Gastrocnemius medialis (tissue), 4 donors: ENCODE measurements at regions not wholly inside any gene's neighbourhood (a gene's known extent, or its start where the extent isn't known, plus 50 kb on each side); places are given as distances from the start of the nearest gene placed in this dataset.

Source experiments
- ATAC-seq, 2 donors: fragments of 150-250 bp; one replicate each; pipeline ENCODE4 v1.9.1; 2016
- DNase-seq, 2 donors: peaks; one replicate each; pipeline ENCODE4 v3.0.0-alpha.2; 2019
- H3K27ac ChIP-seq, 4 donors: fragments of 200-600 bp; sonication (generic); 1 replicate in 1 of 4; 2 replicates in 3 of 4; pipeline ENCODE4 v1.5.1; 2016 to 2018; ENCODE audit warnings: mild to moderate bottlenecking in 2 of 4, moderate library complexity in 1 of 4
- H3K27me3 ChIP-seq, 3 donors: fragments of 200-600 bp; sonication (generic) in 2 of 3; 1 replicate in 1 of 3; 2 replicates in 2 of 3; pipeline versions ENCODE4 v1.5.1 to v1.6.0; 2016 to 2019; ENCODE audit warnings: mild to moderate bottlenecking in 1 of 3, moderate library complexity in 1 of 3
- H3K36me3 ChIP-seq, 2 donors: fragments of 200-600 bp; sonication (generic) in 1 of 2; one replicate each; pipeline ENCODE4 v1.5.1; 2017 to 2018
- H3K4me1 ChIP-seq, 2 donors: fragments of 200-600 bp; sonication (generic) in 1 of 2; one replicate each; pipeline ENCODE4 v1.5.1; 2016 to 2017; ENCODE audit warnings: mild to moderate bottlenecking in 2 of 2
- H3K4me3 ChIP-seq, 4 donors: fragments of 200-600 bp; sonication (generic) in 3 of 4; 1 replicate in 1 of 4; 2 replicates in 3 of 4; pipeline ENCODE4 v1.5.1; 2016 to 2019; ENCODE audit warnings: mild to moderate bottlenecking in 2 of 4
- H3K9me3 ChIP-seq, 3 donors: fragments of 200-600 bp; sonication (generic) in 2 of 3; 1 replicate in 1 of 3; 2 replicates in 2 of 3; pipeline ENCODE4 v1.5.1; 2016 to 2019
- CTCF ChIP-seq, 5 experiments: fragments of 450-650 bp in 3 of 5; fragments of 200-600 bp in 2 of 5; sonication (generic) in 2 of 5; IDR thresholded peaks in 4 of 5; conservative IDR thresholded peaks in 1 of 5; 1 replicate in 4 of 5; 2 replicates in 1 of 5; pipeline ENCODE4 v1.5.1; 2016 to 2019; ENCODE audit warnings: antibody characterized with exemption in 5 of 5, mild to moderate bottlenecking in 3 of 5, moderate library complexity in 3 of 5
- POLR2A ChIP-seq, 2 donors: fragments of 450-650 bp; IDR thresholded peaks; one replicate each; pipeline ENCODE4 v1.6.1; 2017; ENCODE audit warnings: antibody characterized with exemption in 2 of 2, mild to moderate bottlenecking in 2 of 2, moderate library complexity in 2 of 2
- in situ Hi-C, 4 donors: fragments of 200-750 bp; cut with MboI; loops; one replicate each; pipeline versions ENCODE4 v1.15.0 to v1.8.0; 2017; ENCODE audit warnings: low sequenced_read_pairs in 4 of 4
- intact Hi-C: fragments of 100-400 bp; cut with DNase I; formaldehyde crosslinking; loops from one replicate; pipeline ENCODE4 v1.15.1; 2023; ENCODE audit warnings: low total_unique reads

DNA sequence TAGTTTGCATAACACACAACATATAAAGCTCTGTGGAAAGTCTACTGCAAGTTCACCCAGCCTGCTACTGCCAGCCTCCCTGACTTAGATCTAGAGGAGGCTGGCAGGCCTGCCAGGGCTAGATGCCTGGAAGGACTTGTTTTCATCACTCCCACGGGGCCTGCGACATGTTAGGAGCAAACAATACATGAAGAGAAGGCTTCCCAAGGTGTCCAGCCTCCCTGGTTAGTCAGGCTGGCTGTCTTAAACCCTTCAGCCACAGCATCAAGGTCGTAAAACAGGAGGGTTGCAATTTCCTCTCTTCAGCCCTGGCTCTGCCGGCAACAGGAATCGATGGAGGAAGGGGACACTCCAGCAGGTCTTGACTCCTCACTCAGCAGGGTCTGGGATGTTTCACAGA lies 104.5 kb downstream of the NGF start:
- no peaks in the 10 kb centered on the region for H3K27me3 ChIP-seq
- H3K27ac ChIP-seq: no peak overlapping the region
- no peak overlapping the region for H3K4me3 ChIP-seq
- in situ Hi-C loops: no loop called here
- intact Hi-C loops: no loop called here
- DNase-seq: no peak
- TF ChIP-seq POLR2A (IDR thresholded peaks at IDR 0.05) (no peak), CTCF (IDR thresholded peaks at IDR 0.05 in 4 of 5, conservative IDR thresholded peaks at IDR 0.05 in 1 of 5) (no peak)
- no peak for ATAC-seq
- H3K36me3 ChIP-seq: no peaks in the 10 kb centered on the region
- no peaks in the 10 kb centered on the region for H3K9me3 ChIP-seq
- H3K4me1 ChIP-seq: no peaks in the 10 kb centered on the region

DNA sequence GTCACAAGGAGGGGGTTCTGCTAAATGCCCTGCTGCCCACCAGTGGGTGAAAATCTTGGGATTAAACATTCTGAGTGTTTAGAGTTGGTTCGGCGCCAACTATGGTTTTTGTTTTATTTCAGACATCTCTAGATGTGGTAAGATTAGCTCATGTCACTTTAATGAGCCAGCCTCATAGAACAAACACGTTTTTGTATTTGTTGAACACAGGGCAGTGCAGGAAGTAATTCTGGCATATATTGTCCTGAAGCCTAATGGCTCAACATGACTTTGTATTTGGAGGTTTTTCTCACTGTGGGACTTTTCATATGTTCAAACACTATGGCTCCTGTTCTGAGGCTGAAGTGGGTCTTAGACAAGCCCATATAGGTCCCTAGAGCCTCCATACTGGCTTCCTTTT lies 107.8 kb downstream of the NGF start:
- no peaks in the 10 kb centered on the region for H3K9me3 ChIP-seq
- H3K4me1 ChIP-seq: no peaks in the 10 kb centered on the region
- in situ Hi-C loops: no loop called here
- no peaks in the 10 kb centered on the region for H3K27me3 ChIP-seq
- TF ChIP-seq POLR2A (IDR thresholded peaks at IDR 0.05): no peak
- ATAC-seq: no peak
- H3K36me3 ChIP-seq: no peaks in the 10 kb centered on the region
- DNase-seq: no peak
- intact Hi-C loops: no loop called here
- H3K4me3 ChIP-seq: no peak overlapping the region
- no peak overlapping the region for H3K27ac ChIP-seq

DNA sequence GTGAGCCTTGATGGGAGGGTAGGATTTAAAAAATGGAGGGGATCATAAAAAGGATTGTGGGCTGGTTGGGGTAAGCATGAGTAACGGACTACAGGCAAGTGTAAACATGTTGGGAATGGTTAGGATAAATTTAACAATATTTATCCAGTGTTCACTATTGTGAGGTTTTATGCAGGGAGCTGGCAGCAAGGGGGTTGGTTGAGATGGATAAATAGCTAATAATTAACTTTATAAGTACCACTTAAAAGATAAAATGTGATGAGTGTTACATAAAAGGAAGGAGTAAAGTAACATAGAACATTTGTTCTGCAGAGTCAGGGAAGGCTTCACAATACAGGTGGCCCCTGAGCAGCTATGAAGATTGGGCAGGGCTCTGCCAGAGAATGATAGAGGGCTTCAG lies 109.0 kb downstream of the NGF start:
- in situ Hi-C loops: no loop called here
- H3K36me3 ChIP-seq: no peaks in the 10 kb centered on the region
- H3K4me1 ChIP-seq: no peaks in the 10 kb centered on the region
- no peak overlapping the region for H3K27ac ChIP-seq
- ATAC-seq (no peak), DNase-seq (no peak)
- H3K9me3 ChIP-seq: no peaks in the 10 kb centered on the region
- H3K27me3 ChIP-seq: no peaks in the 10 kb centered on the region
- H3K4me3 ChIP-seq: no peak overlapping the region
- no peak for TF ChIP-seq POLR2A (IDR thresholded peaks at IDR 0.05)
- no peak for TF ChIP-seq CTCF (IDR thresholded peaks at IDR 0.05 in 4 of 5, conservative IDR thresholded peaks at IDR 0.05 in 1 of 5)
- intact Hi-C loops: no loop called here

- H3K4me3 ChIP-seq: no peak overlapping the region
- no peak for TF ChIP-seq CTCF (IDR thresholded peaks at IDR 0.05 in 4 of 5, conservative IDR thresholded peaks at IDR 0.05 in 1 of 5)
- no peak for TF ChIP-seq POLR2A (IDR thresholded peaks at IDR 0.05)
- in situ Hi-C loops: no loop called here
- no peak for DNase-seq
- no peaks in the 10 kb centered on the region for H3K27me3 ChIP-seq
- H3K36me3 ChIP-seq: no peaks in the 10 kb centered on the region
- H3K27ac ChIP-seq: no peak overlapping the region
- no peaks in the 10 kb centered on the region for H3K9me3 ChIP-seq
- H3K4me1 ChIP-seq: no peaks in the 10 kb centered on the region
- intact Hi-C loops: no loop called here
- no peak for ATAC-seq
Measured at GRCh38 chr1:115228191-115228590, 109.9 kb downstream of the NGF start.

DNA sequence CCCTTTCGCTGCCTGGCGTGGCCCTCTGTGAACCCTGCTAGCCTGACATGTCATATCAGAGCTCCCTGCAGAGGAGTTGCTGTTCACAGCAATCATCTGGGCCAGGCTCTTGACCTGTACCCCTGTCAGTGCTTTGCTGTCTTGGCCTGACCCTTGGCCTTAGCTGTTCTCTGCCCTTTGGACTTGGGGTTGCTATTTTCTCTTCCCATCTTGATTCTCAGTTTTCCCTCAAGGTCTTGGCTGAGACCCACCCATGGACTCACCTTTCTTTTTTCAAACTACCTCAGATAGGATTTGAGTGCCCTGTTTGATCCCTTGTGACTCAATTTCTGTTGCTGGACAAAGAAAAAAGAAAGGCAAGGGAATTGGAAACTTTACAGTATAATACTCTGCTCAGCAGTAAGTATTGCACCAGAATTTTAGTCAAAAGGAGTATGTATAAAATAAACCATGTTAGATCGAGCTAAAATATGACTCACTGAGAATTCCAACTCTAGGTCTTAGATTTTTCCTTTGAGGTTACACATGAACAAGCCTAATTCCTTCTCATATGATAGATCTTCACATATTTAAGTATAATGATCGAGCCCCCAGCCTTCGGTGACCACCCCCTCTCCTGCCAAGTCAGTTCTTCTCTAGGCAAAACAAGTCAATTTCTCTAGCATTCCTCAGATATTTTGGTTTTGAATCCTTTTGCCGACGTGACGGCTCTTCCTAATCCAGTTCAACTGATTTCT lies 110.5 kb downstream of the NGF start:
- intact Hi-C loops: no loop called here

More for the DNA sequence above, 110.5 kb downstream of the NGF start:
- TF ChIP-seq POLR2A (IDR thresholded peaks at IDR 0.05) (no peak), CTCF (IDR thresholded peaks at IDR 0.05 in 4 of 5, conservative IDR thresholded peaks at IDR 0.05 in 1 of 5) (no peak)
- no peaks in the 10 kb centered on the region for H3K36me3 ChIP-seq
- no peak overlapping the region for H3K4me3 ChIP-seq
- no peaks in the 10 kb centered on the region for H3K27me3 ChIP-seq
- H3K9me3 ChIP-seq: no peaks in the 10 kb centered on the region
- no peak overlapping the region for H3K27ac ChIP-seq
- DNase-seq: no peak
- H3K4me1 ChIP-seq: no peaks in the 10 kb centered on the region
- no peak for ATAC-seq
- in situ Hi-C loops: no loop called here
